GM19438 (cell line): ENCODE measurements at regions not wholly inside any gene's neighbourhood (a gene's known extent, or its start where the extent isn't known, plus 50 kb on each side); places are given as distances from the start of the nearest gene placed in this dataset.
"Not testable (repeated sequence)": the region's sequence is repeated elsewhere in the genome, so short reads cannot be mapped to it uniquely, and the experiment has no call there.

Source experiments
- ATAC-seq: cut with Tn5 transposase; IDR thresholded peaks from one replicate; pipeline ENCODE4 v1.9.1; 2021; ENCODE audit warnings: low read depth; ENCODE audit not compliant: unreplicated experiment

DNA sequence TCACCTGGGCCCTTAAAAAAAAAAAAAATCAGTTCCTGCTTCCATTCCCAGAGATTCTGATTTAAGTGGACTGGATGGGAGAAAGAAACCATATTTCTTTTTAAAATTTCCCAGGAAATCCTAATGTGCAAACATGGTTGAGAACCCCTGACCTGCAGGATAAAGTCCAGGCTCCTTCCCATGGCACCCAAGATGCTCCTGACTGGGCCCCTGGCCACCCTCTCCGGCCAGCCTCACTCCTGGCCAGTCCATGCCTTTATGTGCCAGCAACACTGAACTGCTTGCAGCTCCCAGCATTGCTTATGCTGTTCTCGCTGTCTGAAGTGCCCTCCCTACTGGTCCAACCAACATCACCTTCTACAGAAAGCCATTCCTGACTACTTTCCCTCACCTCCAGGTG is 93.9 kb downstream of the TEX35 start:
- no peak for ATAC-seq

DNA sequence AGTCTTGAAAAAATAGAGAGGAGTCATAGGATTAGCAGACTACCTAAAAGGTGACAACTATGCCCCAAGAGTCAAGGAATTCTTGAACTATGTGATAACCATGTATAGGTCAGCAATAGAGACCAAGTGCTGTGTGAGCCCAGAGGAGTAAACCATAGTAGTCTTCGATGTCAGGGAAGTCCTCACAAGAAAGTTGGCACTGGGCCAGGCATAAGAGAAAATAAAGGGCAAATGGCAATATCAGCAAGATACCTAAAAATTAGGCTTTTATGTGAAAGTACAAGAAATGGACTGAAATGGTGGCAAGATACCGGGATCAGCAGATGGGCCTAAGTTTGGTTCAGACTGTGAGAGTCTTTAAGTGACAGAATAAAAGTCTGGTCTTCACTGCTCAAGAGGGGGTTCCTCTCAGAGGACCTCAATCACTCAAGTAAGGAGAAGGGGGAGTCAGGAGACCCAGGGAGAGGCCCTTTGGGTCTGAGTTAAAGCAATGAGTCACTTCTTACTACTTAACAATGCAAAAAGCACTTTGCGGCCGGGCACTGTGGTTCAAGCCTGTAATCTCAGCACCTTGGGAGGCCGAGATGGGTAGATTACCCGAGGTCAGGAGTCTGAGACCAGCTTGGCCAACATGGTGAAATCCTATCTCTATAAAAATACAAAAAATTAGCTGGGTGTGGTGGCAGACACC is 95.0 kb downstream of the TEX35 start:
- ATAC-seq, result peak; percentile 30

DNA sequence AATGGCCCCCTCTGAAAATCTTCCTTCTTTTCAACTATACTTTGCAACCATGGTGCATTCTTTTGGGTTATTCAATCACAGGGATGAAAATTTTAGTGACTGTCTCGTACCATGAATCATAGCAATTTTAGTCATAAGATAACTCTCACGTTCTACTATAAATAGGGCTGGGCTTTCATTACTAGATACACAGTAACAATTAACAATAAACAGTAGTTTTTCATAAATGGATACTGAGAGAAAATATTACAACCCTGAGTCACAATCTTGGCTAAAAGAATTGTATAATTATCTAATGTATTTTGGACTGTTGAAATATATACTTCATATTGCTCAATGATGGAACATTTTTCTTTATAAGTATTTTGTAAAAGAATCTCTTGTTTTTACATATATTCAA is 96.1 kb downstream of the TEX35 start:
- no peak for ATAC-seq

DNA sequence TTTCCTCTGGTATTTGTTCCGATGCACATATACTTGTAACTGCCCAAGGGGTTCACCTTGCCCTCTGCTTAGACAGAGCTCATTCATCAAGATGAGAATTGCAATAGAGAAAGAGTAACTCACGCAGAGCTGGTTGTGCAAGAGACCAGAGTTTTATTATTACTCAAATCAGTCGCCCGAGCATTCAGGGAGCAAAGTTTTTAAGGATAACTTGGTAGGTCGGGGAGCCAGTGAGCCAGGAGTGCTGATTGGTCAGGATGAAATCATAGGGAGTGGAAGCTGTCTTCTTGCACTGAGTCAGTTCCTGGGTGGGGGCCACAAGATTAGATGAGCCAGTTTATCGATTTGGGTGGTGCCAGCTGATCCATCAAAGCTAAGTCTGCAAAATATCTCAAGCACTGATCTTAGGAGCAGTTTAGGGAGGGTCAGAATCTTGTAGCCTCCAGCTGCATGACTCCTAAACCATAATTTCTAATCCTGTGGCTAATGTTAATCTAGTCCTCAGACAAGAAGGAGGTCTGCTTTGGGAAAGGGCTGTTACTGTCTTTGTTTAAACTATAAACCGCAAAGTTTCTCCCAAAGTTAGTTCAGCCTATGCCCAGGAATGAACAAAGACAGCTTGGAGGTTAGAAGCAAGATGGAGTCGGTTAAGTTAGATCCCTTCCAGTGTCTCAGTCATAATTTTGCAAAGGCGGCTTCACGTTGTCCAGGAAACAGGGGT is 97.9 kb downstream of the TEX35 start:
- not testable (repeated sequence) for ATAC-seq

DNA sequence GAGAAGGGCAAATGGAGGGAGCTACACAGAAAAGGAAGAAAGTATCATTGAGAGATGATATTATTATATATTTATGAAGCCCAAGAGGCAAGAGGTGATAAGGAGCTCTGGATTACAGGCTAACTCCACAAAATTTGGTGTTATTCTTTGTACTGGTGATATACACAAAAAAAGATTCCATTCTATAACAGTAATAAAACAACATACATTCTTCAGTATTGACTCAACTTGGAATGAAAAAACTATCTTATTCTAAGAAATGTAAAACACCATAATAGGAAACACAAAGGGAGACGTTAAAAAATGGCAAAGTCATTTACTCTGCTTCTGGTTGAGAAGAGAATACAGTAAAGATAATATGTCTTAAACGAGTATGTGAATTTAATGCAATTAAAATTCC is 99.4 kb downstream of the TEX35 start:
- no peak for ATAC-seq

DNA sequence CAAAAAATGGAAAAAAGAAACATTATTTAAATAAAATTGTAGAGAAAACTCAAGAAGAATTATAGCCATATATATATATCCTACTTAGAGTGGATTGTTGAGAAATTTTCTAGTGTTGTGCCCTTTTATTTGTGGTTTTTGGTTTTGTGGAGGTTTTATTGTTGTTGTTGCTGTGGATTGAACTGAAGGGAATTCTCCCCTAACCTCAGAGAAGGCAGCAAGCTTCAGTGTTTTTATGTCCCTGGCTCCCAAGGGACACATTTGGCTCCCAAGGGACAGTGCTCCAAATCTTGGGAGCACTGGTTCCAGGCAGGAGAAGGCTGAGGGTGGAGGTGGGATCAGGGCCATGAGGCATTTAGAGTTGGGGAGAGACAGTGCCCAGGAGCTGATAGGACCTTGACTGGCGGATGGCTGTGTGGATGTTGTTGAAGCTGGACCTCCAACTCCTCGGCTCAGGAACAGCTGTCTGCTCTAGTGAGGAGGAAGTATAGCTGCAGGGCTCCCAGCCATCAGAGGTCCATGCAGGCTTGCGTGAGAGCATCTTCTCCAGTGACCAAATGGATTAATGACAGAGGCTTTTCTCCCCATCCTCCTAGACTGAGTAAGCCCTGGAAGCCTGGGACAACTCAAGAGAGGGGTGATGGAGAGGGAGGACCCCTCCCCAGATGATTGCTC is 100.5 kb downstream of the TEX35 start:
- no peak for ATAC-seq

DNA sequence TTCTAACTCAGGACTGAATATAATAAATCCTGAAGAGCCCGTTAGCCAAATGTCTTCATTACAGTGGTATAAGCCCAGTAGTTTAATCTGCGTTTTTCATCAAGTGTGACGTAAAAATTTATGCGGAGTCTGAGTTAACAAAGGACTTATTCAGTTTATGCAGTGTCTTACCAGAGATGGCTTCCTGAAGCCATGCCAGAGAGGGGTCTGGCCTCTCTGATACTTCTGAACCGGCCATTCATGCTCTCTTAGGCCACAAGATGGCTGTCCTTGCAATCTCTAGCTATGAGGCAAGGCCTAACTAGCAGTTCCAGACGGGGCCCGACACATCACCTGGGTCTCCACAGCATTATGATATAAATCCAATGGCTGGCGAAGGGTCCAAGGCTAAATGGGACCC is 101.4 kb downstream of the TEX35 start:
- ATAC-seq, result no peak

DNA sequence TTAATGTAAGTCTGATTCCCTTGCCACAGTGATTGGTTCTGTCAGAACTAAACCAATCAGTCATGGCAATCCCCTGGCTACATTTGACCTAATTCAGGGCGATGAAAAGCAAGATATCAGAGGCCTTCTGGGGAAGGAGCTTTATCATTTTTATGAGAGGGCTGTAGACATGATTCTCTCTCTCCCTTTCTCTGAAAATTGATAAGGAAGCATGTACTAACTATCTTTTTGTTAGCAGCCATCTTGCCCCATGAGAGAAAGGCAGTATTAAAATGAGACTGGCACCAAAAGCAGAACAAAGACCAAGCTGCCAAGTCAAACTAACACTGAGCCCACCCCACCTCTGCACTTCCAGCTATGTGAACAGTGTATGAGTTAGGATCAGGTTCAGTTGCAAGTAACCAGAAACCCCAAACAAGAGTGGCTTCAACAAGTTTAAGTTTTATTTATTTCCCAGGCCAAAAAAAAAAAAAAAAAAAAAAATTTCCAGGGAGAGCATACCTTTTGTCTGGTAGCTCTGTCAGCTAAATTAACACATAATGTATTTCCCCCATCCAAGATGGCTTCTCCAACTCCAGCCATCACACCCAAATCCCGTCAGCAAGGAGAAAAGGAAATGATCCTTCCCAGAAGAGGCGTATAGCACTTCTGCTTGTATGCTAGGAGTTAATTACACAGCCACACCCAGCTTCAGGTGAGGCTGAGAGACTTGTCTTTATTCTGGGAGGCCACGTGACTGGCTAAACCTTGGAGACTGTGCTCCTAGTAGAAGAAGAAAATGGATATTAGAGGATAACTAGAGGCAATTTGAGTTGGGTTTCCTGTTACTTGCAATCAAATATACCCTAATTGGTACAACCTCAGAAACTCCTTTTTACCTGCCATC is 105.8 kb upstream of the RALGPS2 start:
- no peak for ATAC-seq

DNA sequence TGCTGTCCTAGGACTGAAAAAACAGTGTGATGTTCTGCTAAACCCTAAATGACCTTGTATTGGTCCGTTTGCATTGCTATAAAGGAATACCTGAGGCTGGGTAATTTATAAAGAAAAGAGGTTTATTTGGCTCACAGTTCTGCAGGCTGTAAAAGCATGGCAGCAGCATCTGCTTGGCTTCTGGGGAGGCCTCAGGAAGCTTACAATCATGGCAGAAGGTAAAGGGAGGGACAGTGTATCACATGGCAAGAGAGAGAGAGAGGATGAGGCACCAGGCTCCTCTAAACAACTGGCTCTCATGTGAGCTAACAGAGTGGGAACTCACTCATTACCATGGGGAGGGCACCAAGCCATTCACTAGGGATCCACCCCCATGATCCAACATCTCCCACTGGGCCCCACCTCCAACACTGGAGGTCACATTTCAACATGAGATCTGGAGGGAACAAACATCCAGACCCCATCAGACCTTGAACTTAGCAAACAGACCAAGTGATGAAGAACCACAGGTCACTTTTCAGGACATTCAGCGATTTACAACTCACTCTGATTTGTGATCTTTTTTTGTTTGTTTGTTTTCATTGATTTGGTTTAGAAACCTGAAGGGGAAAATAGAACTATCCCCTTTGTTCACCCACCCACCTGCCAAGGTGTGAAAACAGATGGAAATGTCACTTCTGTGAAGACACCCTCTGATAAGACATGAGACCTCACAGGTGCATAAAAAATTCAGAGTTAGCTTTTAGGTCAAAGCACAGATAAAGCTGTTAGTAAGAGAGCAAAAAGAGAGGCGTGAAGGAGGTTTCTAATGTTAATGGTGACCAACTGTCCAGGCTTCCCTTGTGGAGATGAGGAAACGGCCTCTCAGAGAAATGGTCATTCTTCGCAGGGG is 104.2 kb upstream of the RALGPS2 start:
- no peak for ATAC-seq

DNA sequence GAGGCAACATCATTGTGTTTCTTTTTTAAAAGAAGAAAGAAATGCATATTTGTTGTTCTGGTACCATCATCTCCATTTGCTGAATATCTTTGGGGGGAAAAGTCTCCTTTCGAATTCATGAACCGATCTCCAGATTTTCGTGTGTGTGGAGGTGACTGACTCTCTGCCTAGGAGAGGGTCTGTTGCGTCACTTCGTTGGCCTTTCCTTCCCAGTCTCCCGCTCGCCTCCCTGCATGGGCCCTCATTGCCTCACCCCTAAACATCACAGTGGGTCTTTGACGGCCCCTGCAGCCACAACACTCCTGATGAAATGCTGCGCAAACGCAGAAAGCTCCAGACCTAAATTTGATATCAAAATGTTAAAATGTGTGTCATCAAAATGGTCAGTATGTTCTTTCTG is 103.2 kb upstream of the RALGPS2 start:
- ATAC-seq, result no peak

DNA sequence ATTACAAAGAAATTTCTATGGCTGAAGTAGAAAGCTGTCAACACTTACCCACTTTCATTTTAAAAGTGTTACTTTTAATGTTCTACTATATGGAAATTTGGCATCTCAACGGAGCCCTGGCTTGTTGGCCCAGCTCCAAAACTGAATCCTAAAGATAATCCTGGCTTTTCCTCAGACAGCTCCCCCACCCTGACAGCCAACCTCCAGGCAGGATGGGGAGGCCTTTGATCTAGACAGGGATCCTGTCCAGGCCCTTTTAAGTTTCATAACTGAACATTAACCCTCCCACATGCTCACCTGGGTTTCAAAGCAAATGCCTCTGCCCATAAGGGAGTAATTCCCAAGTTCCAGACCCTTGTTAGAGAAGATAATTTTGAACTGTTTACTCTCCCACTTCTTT is 99.3 kb upstream of the RALGPS2 start:
- no peak for ATAC-seq

DNA sequence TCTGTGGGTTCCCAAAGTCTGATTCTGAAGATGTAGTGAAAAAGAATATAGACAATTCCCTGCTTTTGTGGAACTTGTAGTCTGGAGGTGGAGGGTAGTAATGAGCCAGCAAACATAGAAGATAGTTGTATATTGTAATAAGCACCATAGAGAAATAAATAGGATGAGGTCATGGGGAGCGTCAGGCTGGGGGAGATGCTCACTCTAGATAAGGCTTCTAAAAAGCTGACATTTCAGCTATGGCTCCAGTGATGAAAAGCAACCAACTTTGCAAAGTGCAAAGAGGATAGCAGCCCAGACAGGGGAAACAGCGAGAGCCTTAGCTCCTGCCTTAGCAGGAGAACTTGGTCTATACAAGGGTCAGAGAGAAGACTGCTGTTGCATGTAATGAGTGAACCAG is 98.0 kb upstream of the RALGPS2 start:
- no peak for ATAC-seq

DNA sequence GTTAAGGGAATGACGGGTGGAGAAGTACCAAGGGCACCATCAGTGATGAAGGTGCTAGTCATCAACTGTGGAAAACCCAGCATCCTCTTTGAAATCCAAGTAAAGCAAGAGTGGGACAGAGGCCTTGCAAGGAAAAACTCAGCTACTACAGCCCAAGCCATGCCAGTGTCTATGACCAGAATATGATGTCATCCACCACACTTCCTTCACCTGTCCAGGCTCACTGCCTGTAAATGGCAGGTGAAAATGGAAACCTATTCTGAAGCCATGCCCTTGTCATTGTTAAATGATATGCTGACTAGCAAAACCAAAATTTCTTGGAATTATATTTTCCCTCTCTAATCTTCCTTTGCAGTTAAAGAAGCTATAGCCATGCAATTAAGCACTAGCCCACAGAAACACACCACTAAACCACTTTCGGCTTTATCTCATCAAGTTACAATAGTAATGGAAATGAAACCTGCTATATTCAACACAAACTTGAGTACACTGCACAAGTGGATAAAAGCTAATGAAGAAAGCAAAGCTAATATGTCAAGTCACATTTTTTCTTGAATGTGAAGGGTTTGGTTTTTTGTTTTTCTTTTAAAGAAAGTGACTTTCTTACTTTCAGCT is 96.3 kb upstream of the RALGPS2 start:
- ATAC-seq, result no peak

DNA sequence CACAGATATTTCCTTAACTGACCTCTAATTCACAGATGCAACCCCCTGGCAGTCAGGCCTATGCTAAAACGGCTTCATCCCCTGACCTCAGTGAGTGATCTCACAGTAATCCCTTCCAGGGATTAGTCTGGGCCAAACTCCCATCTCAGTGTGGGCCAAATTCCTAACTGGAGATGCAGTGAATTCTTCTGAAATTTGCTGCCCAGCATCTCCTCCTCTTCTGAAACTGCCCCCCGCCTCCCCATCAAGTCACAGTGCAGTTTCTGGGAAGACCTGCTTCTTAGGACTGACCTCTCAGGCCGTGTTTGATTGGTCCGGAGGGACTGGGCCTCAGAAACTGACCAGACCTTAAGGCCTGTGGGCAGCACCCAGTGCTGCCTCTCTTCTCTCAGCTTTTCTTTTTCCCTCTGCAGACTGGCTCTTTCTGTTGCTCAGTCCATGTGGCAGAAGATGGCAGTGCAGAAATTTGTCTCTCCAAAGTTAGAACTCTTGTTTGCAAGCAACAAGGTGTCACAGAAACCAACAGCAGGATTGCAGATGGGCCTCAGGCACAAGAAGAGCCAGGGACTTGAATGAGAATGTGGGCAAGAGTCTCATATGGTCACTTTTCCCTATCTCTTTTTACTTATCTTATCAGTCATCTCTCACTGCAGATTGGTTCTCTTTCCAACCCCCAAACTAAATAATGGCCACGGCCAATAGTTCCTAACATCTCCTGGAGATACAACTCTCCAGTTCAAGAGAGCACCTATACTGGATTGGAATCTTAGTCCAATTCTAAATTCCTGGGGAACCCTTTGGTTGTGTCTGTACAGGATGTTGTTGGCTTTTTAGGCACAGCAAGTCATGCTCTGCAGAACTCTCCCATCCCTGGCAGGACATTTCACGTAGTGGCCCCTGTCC is 95.5 kb upstream of the RALGPS2 start:
- no peak for ATAC-seq

DNA sequence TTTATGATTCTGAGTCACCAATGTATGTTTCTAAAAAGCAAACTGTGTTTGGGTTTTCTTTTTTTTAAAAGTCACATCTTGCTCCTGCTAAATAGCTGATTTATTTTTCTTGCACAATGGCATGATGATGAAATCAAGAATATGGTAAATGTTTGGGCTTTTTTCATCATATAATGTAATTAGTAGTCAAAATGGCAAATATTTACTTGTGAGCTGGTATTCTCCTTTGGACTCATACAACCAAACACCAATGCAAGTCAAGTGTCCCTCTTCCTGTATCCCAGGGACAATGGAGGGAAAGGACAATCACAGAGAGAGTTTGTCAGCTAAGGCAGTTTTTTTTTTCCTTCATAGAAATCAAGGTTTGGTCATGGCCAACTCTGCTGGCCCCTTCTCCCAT is 94.6 kb upstream of the RALGPS2 start:
- ATAC-seq, result no peak

DNA sequence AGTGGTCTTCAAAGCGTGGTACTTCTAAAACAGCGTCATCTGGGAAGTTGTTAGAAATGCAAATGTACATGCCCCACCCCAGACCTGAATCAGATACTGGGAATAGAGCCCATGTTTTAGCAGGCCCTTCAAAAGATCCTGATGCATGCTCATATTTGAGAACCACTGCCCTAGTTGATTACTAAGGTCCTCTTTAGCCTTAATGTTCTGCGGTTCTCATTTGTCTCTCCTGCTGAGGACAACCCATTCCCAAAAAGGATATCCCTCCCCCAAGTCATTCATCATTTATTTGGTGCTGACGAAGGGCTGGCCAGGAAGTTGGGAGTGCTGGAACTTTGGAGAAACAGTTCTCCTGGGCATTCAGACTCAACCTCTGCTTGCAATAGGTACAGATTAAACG is 92.4 kb upstream of the RALGPS2 start:
- no peak for ATAC-seq

DNA sequence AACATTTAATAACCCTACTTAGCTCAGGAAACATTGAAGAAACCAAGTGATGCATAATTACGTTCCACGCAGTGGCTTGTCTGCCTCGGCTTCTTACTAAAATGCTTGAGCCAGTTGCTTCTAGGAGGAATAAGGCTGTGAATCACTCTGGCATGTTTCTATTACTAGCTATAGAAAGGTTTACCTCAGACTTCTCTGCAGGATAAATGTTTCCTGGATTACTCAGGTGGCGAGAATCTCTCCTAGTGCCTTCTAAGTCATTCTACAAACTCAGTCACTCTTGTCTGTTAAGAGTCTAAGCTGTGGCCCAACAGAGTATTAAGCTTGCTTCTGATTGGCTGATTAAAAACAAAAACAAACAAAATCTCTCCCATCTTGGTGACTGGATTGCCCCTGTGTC is 92.0 kb upstream of the RALGPS2 start:
- ATAC-seq, result no peak

DNA sequence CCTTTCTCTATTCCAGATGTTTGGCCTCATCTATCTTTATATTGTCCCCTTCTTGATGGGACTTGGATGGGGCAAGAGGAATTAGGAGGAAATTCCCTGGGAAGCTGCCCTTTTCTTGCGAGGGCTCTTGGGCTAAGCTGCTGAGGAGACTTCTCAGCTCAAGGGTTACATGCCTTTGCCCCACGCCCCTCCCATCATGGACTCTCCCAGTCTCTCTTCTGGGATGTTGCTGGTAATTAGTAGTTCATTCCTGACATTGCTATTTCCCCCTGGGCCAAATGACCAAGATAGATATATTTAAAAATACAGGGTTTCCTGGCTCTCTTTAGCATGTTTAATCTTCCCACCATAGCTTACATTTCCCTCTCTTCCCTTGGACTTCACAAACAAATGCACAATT is 90.6 kb upstream of the RALGPS2 start:
- ATAC-seq, result no peak

DNA sequence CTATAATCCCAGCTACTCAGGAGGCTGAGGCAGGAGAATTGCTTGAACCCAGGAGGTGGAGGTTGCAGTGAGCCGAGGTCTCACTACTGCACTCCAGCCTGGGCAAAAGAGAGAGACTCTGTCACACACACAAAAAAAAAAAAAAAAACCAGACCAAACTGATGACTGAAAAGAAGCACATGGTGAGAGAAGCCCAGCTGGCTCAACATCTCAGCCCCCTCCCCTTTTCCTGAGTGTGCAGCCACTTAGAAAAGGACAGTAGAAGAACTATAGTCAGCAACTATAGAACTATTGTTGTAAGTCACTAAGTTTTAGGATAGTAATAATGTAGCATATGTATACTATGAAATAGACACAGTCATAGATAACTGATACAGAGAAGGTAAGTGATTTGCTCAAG is 87.2 kb upstream of the RALGPS2 start:
- no peak for ATAC-seq
